Brain microvascular endothelial cell (primary cell): ENCODE measurements at regions not wholly inside any gene's neighbourhood (a gene's known extent, or its start where the extent isn't known, plus 50 kb on each side); places are given as distances from the start of the nearest gene placed in this dataset.

Experiments
- DNase-seq: peaks from one replicate; pipeline ENCODE4 v3.0.0-alpha.2; 2020
- H3K27ac ChIP-seq: fragments of 250-450 bp; sonication (Bioruptor Pico); 2 replicates; pipeline ENCODE4 v1.5.1; 2020; ENCODE audit warnings: mild to moderate bottlenecking, moderate library complexity
- H3K27me3 ChIP-seq: fragments of 250-450 bp; sonication (Bioruptor Pico); replicated peaks from 2 replicates; pipeline ENCODE4 v1.5.1; 2020; ENCODE audit warnings: mild to moderate bottlenecking
- H3K36me3 ChIP-seq: fragments of 250-450 bp; sonication (Bioruptor Pico); replicated peaks from 2 replicates; pipeline ENCODE4 v1.5.1; 2020; ENCODE audit warnings: mild to moderate bottlenecking
- H3K4me3 ChIP-seq: 2 replicates; pipeline ENCODE4 v1.5.1; 2011; ENCODE audit warnings: low read depth, mild to moderate bottlenecking, control low read depth, low read length, moderate library complexity
- CTCF ChIP-seq: IDR thresholded peaks from 2 replicates; pipeline ENCODE4 v1.5.1; 2011; ENCODE audit warnings: low read depth, mild to moderate bottlenecking, moderate library complexity, low read length, control low read depth, inconsistent platforms; ENCODE audit errors: missing control alignments
- in situ Hi-C: cut with HindIII; loops from 2 replicates; pipeline ENCODE4 v1.10.0; 2017; ENCODE audit warnings: low sequenced_read_pairs, low pct_ligation_motif_present

GRCh38 chr5:51521583-51521982, 138.3 kb downstream of the ISL1 start:
- Histone ChIP-seq H3K27me3 (no peaks in the 10 kb centered on the region), H3K4me3 (no peak overlapping the region), H3K27ac (no peak overlapping the region), H3K36me3 (no peaks in the 10 kb centered on the region)
- in situ Hi-C loops, result no loop called here
- DNase-seq, result no peak
- TF ChIP-seq CTCF, result no peak

GRCh38 chr5:51539232-51539631, 156.0 kb downstream of the ISL1 start:
- no peak for DNase-seq
- in situ Hi-C loops, result no loop called here
- no peak for TF ChIP-seq CTCF
- Histone ChIP-seq H3K27me3 (no peaks in the 10 kb centered on the region), H3K4me3 (no peak overlapping the region), H3K36me3 (no peaks in the 10 kb centered on the region), H3K27ac (no peak overlapping the region)

GRCh38 chr5:51544031-51544785, 161.0 kb downstream of the ISL1 start:
- no peaks in the 10 kb centered on the region for H3K27me3 ChIP-seq
- in situ Hi-C loops, result no loop called here
- H3K4me3 ChIP-seq, result no peak overlapping the region
- no peaks in the 10 kb centered on the region for H3K36me3 ChIP-seq
- TF ChIP-seq CTCF, result no peak
- no peak for DNase-seq
- H3K27ac ChIP-seq, result no peak overlapping the region

- Histone ChIP-seq H3K4me3 (no peak overlapping the region), H3K27me3 (no peaks in the 10 kb centered on the region), H3K27ac (no peak overlapping the region), H3K36me3 (no peaks in the 10 kb centered on the region)
- DNase-seq, result no peak
- TF ChIP-seq CTCF, result no peak
- in situ Hi-C loops, result no loop called here
Measured at GRCh38 chr5:51556833-51557232, 173.6 kb downstream of the ISL1 start.

- no peak for TF ChIP-seq CTCF
- in situ Hi-C loops, result no loop called here
- Histone ChIP-seq H3K36me3 (no peaks in the 10 kb centered on the region), H3K27ac (no peak overlapping the region), H3K4me3 (no peak overlapping the region), H3K27me3 (no peaks in the 10 kb centered on the region)
- no peak for DNase-seq
Measured at GRCh38 chr5:51558682-51559081, 175.4 kb downstream of the ISL1 start.

GRCh38 chr5:51559339-51559738, 176.1 kb downstream of the ISL1 start:
- Histone ChIP-seq H3K36me3 (no peaks in the 10 kb centered on the region), H3K27me3 (no peaks in the 10 kb centered on the region)
- in situ Hi-C loops, result no loop called here

More at GRCh38 chr5:51559339-51559738, 176.1 kb downstream of the ISL1 start:
- no peak for DNase-seq
- no peak overlapping the region for H3K27ac ChIP-seq
- no peak for TF ChIP-seq CTCF
- no peak overlapping the region for H3K4me3 ChIP-seq
